GM23338 (cell line): ENCODE measurements at regions not wholly inside any gene's neighbourhood (a gene's known extent, or its start where the extent isn't known, plus 50 kb on each side); places are given as distances from the start of the nearest gene placed in this dataset.

Experiments
- ATAC-seq: fragments of 200-7000 bp; cut with Tn5 transposase; 3 replicates; pipeline ENCODE4 v1.9.1; 2020
- DNase-seq: peaks from one replicate; pipeline ENCODE4 v3.0.0-alpha.2; 2015; ENCODE audit warnings: low spot score
- H2AFZ ChIP-seq: fragments of 200-600 bp; sonication (generic); 2 replicates; pipeline ENCODE4 v1.8.0; 2016; ENCODE audit warnings: antibody characterized with exemption, mild to moderate bottlenecking, moderate library complexity
- H3F3A ChIP-seq: fragments of 200-600 bp; sonication (generic); replicated peaks from 2 replicates; pipeline ENCODE4 v1.8.0; 2017; ENCODE audit warnings: antibody characterized with exemption, mixed run types, low read depth
- H3K27ac ChIP-seq: fragments of 200-600 bp; sonication (generic); 2 replicates; pipeline ENCODE4 v1.6.1; 2016; ENCODE audit warnings: low read depth
- H3K27me3 ChIP-seq: fragments of 200-600 bp; sonication (generic); 2 replicates; pipeline ENCODE4 v1.8.0; 2016; ENCODE audit warnings: mild to moderate bottlenecking, mixed run types, moderate library complexity; ENCODE audit not compliant: insufficient read depth
- H3K36me3 ChIP-seq: fragments of 200-600 bp; sonication (generic); 2 replicates; pipeline ENCODE4 v1.8.0; 2016; ENCODE audit warnings: mild to moderate bottlenecking; ENCODE audit not compliant: insufficient read depth
- H3K4me1 ChIP-seq: fragments of 200-600 bp; sonication (generic); 2 replicates; pipeline ENCODE4 v1.8.0; 2016; ENCODE audit warnings: mild to moderate bottlenecking, moderate library complexity; ENCODE audit not compliant: insufficient read depth
- H3K4me2 ChIP-seq: fragments of 200-600 bp; sonication (generic); 2 replicates; pipeline ENCODE4 v1.7.1; 2017; ENCODE audit warnings: mixed run types
- H3K4me3 ChIP-seq: fragments of 200-600 bp; sonication (generic); 2 replicates; pipeline ENCODE4 v1.6.1; 2016; ENCODE audit warnings: mixed run types
- H3K79me2 ChIP-seq: fragments of 200-600 bp; sonication (generic); replicated peaks from 2 replicates; pipeline ENCODE4 v1.8.0; 2017; ENCODE audit warnings: mild to moderate bottlenecking; ENCODE audit not compliant: insufficient read depth
- H3K9me2 ChIP-seq: fragments of 200-600 bp; sonication (generic); 2 replicates; pipeline ENCODE4 v1.8.0; 2017; ENCODE audit not compliant: insufficient read depth
- H4K20me1 ChIP-seq: fragments of 200-600 bp; sonication (generic); replicated peaks from 2 replicates; pipeline ENCODE4 v1.8.0; 2017; ENCODE audit warnings: mild to moderate bottlenecking; ENCODE audit not compliant: insufficient read depth
- H3K27ac Mint-ChIP-seq: 2 replicates; pipeline ENCODE4 v1.8.0; 2020; ENCODE audit warnings: inconsistent platforms, mild to moderate bottlenecking, moderate library complexity, mixed read lengths
- H3K27me3 Mint-ChIP-seq: 3 replicates; pipeline ENCODE4 v1.8.0; 2022; ENCODE audit warnings: low read depth, mild to moderate bottlenecking, moderate library complexity, mixed read lengths, inconsistent platforms; ENCODE audit not compliant: insufficient read depth, poor library complexity
- H3K36me3 Mint-ChIP-seq: 3 replicates; pipeline ENCODE4 v1.8.0; 2021; ENCODE audit warnings: low read depth, mild to moderate bottlenecking, inconsistent platforms, moderate library complexity, mixed read lengths
- H3K4me1 Mint-ChIP-seq: 3 replicates; pipeline ENCODE4 v1.8.0; 2020; ENCODE audit warnings: mild to moderate bottlenecking, inconsistent platforms, mixed read lengths
- H3K4me3 Mint-ChIP-seq: 3 replicates; pipeline ENCODE4 v1.8.0; 2021; ENCODE audit warnings: moderate library complexity, mild to moderate bottlenecking, inconsistent platforms, mixed read lengths
- H3K9me3 Mint-ChIP-seq: 3 replicates; pipeline ENCODE4 v1.8.0; 2020; ENCODE audit warnings: moderate library complexity, mild to moderate bottlenecking, inconsistent platforms, mixed read lengths
- CREB1 ChIP-seq: fragments of 250-450 bp; sonication (Bioruptor Pico); IDR thresholded peaks from 2 replicates; pipeline ENCODE4 v1.5.0; 2020; ENCODE audit warnings: low read depth, mild to moderate bottlenecking, moderate library complexity
- ETS1 ChIP-seq: IDR thresholded peaks from 2 replicates; pipeline ENCODE4 v1.6.1; 2016; ENCODE audit warnings: antibody characterized with exemption
- EZH2 ChIP-seq: fragments of 200-600 bp; sonication (generic); IDR thresholded peaks from one replicate; pipeline ENCODE4 v1.8.0; 2017; ENCODE audit warnings: antibody characterized with exemption, mild to moderate bottlenecking, low read depth; ENCODE audit not compliant: unreplicated experiment
- EZH2phosphoT487 ChIP-seq: fragments of 200-600 bp; sonication (generic); IDR thresholded peaks from one replicate; pipeline ENCODE4 v1.8.1; 2018; ENCODE audit warnings: antibody characterized with exemption; ENCODE audit not compliant: unreplicated experiment
- JUNB ChIP-seq: IDR thresholded peaks from one replicate; pipeline ENCODE4 v1.6.1; 2016; ENCODE audit warnings: antibody characterized with exemption; ENCODE audit not compliant: unreplicated experiment
- NANOG ChIP-seq: IDR thresholded peaks from 2 replicates; pipeline ENCODE4 v1.6.1; 2016; ENCODE audit warnings: antibody characterized with exemption, borderline replicate concordance
- POLR2AphosphoS5 ChIP-seq: IDR thresholded peaks from 2 replicates; pipeline ENCODE4 v1.6.1; 2016; ENCODE audit warnings: antibody characterized with exemption, low read depth
- REST ChIP-seq: IDR thresholded peaks from one replicate; pipeline ENCODE4 v1.6.1; 2018; ENCODE audit warnings: antibody characterized with exemption; ENCODE audit not compliant: unreplicated experiment
- STAT1 ChIP-seq: IDR thresholded peaks from one replicate; pipeline ENCODE4 v1.6.1; 2016; ENCODE audit warnings: antibody characterized with exemption; ENCODE audit not compliant: unreplicated experiment
- ZNF114 ChIP-seq: fragments of 250-450 bp; sonication (Bioruptor Pico); IDR thresholded peaks from 2 replicates; pipeline ENCODE4 v1.5.0; 2020; ENCODE audit warnings: mild to moderate bottlenecking, moderate library complexity
- ZNF462 ChIP-seq: fragments of 250-450 bp; sonication (Bioruptor Pico); IDR thresholded peaks from 2 replicates; pipeline ENCODE4 v1.5.0; 2020; ENCODE audit warnings: mild to moderate bottlenecking, moderate library complexity

- H3K4me3 Mint-ChIP-seq: no peak overlapping the region
- H3K9me2 ChIP-seq: 0 out of 2 replicates have a peak, but pooled peaks cover 2% of the 10 kb centered on the region
- H3K4me3 ChIP-seq: no peak overlapping the region
- no peak overlapping the region for H3K27ac ChIP-seq
- DNase-seq (no peak), ATAC-seq (no peak)
- H3K4me1 ChIP-seq: no peaks in the 10 kb centered on the region
- peaks cover 7% of the 10 kb centered on the region for H3K9me3 Mint-ChIP-seq
- H3K79me2 ChIP-seq: no peaks in the 10 kb centered on the region
- no peaks in the 10 kb centered on the region for H3K27me3 ChIP-seq
- no peaks in the 10 kb centered on the region for H3K36me3 ChIP-seq
- H3K4me1 Mint-ChIP-seq: peaks cover 2% of the 10 kb centered on the region; the same call in 1 of the 3 replicates
- no peak overlapping the region for H2AFZ ChIP-seq
- TF ChIP-seq CREB1 (CRISPR knock-in tag) (no peak), STAT1 (no peak), REST (no peak), POLR2AphosphoS5 (no peak), ZNF462 (no peak), NANOG (no peak), JUNB (no peak), ETS1 (no peak), EZH2phosphoT487 (no peak), ZNF114 (no peak), EZH2 (no peak)
- H3K27me3 Mint-ChIP-seq: no peaks in the 10 kb centered on the region
- H3K27ac Mint-ChIP-seq: no peak overlapping the region
- H3F3A ChIP-seq: no peaks in the 10 kb centered on the region
- H4K20me1 ChIP-seq: no peaks in the 10 kb centered on the region
- H3K4me2 ChIP-seq: no peak overlapping the region
- H3K36me3 Mint-ChIP-seq: no peaks in the 10 kb centered on the region
Measured at GRCh38 chr6:19892260-19892659, 55.1 kb downstream of the ID4 start.
